WTC11 (cell line): ENCODE measurements at regions not wholly inside any gene's neighbourhood (a gene's known extent, or its start where the extent isn't known, plus 50 kb on each side); places are given as distances from the start of the nearest gene placed in this dataset.
"Not testable (repeated sequence)": the region's sequence is repeated elsewhere in the genome, so short reads cannot be mapped to it uniquely, and the experiment has no call there.

Experiments used
- MXD4 ChIP-seq: fragments of 250-450 bp; sonication (Bioruptor Pico); IDR thresholded peaks from 2 replicates; pipeline ENCODE4 v1.8.0; 2021; ENCODE audit warnings: mild to moderate bottlenecking, moderate library complexity, borderline replicate concordance
- SP1 ChIP-seq: sonication (generic); formaldehyde crosslinking; conservative IDR thresholded peaks from 2 replicates; pipeline ENCODE4 v1.8.1; 2022; ENCODE audit warnings: missing genetic modification reagents
- TEAD4 ChIP-seq: sonication (generic); formaldehyde crosslinking; IDR thresholded peaks from 2 replicates; pipeline ENCODE4 v1.8.0; 2022; ENCODE audit warnings: mild to moderate bottlenecking, missing genetic modification reagents
- ZNF121 ChIP-seq: sonication (generic); formaldehyde crosslinking; IDR thresholded peaks from 2 replicates; pipeline ENCODE4 v1.8.0; 2023; ENCODE audit warnings: missing genetic modification reagents
- TF ChIP-seq, protein P1 (sequence below): fragments of 200-600 bp; IDR thresholded peaks from 2 replicates; pipeline ENCODE4 v1.8.0; 2022; ENCODE audit warnings: antibody characterized with exemption
- TF ChIP-seq, protein P2 (sequence below): sonication (generic); formaldehyde crosslinking; IDR thresholded peaks from 2 replicates; pipeline ENCODE4 v1.8.0; 2022; ENCODE audit warnings: mild to moderate bottlenecking, missing genetic modification reagents
- TF ChIP-seq, protein P3 (sequence below): sonication (generic); formaldehyde crosslinking; conservative IDR thresholded peaks from 2 replicates; pipeline ENCODE4 v1.8.1; 2022; ENCODE audit warnings: mild to moderate bottlenecking, missing genetic modification reagents

DNA sequence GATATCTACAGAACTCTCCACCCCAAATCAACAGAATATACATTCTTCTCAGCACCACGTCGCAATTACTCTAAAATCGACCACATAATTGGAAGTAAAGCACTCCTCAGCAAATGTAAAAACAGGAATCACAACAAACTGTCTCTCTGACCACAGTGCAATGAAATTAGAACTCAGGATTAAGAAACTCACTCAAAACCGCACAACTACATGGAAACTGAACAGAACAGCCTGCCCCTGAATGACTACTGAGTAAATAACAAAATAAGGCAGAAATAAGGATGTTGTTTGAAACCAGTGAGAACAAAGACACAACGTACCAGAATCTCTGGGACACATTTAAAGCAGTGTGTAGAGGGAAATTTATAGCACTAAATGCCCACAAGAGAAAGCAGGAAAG is 156.3 kb upstream of the SPRY1 start:
- TF ChIP-seq, protein P1, sequence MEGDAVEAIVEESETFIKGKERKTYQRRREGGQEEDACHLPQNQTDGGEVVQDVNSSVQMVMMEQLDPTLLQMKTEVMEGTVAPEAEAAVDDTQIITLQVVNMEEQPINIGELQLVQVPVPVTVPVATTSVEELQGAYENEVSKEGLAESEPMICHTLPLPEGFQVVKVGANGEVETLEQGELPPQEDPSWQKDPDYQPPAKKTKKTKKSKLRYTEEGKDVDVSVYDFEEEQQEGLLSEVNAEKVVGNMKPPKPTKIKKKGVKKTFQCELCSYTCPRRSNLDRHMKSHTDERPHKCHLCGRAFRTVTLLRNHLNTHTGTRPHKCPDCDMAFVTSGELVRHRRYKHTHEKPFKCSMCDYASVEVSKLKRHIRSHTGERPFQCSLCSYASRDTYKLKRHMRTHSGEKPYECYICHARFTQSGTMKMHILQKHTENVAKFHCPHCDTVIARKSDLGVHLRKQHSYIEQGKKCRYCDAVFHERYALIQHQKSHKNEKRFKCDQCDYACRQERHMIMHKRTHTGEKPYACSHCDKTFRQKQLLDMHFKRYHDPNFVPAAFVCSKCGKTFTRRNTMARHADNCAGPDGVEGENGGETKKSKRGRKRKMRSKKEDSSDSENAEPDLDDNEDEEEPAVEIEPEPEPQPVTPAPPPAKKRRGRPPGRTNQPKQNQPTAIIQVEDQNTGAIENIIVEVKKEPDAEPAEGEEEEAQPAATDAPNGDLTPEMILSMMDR = not testable (repeated sequence)
- TF ChIP-seq ZNF121 (CRISPR knock-in tag); TEAD4 (CRISPR knock-in tag); SP1; MXD4 (CRISPR knock-in tag): not testable (repeated sequence)
- TF ChIP-seq, protein P2, sequence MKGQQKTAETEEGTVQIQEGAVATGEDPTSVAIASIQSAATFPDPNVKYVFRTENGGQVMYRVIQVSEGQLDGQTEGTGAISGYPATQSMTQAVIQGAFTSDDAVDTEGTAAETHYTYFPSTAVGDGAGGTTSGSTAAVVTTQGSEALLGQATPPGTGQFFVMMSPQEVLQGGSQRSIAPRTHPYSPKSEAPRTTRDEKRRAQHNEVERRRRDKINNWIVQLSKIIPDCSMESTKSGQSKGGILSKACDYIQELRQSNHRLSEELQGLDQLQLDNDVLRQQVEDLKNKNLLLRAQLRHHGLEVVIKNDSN (CRISPR knock-in tag) = not testable (repeated sequence)
- TF ChIP-seq, protein P3, sequence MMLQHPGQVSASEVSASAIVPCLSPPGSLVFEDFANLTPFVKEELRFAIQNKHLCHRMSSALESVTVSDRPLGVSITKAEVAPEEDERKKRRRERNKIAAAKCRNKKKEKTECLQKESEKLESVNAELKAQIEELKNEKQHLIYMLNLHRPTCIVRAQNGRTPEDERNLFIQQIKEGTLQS (CRISPR knock-in tag) = not testable (repeated sequence)
